Testis (tissue), 2 donors: ENCODE measurements at regions not wholly inside any gene's neighbourhood (a gene's known extent, or its start where the extent isn't known, plus 50 kb on each side); places are given as distances from the start of the nearest gene placed in this dataset.

ENCODE experiments used
- POLR2A ChIP-seq: fragments of 450-650 bp; IDR thresholded peaks from one replicate; pipeline ENCODE4 v1.6.1; 2017; ENCODE audit warnings: antibody characterized with exemption, mild to moderate bottlenecking, moderate library complexity
- TF ChIP-seq, protein P1 (sequence below), 3 experiments: fragments of 450-650 bp in 2 of 3; fragments of 200-600 bp in 1 of 3; sonication (generic) in 1 of 3; IDR thresholded peaks; one replicate each; pipeline ENCODE4 v1.5.1; 2016 to 2019; ENCODE audit warnings: antibody characterized with exemption in 3 of 3, mild to moderate bottlenecking in 2 of 3, moderate library complexity in 1 of 3

DNA sequence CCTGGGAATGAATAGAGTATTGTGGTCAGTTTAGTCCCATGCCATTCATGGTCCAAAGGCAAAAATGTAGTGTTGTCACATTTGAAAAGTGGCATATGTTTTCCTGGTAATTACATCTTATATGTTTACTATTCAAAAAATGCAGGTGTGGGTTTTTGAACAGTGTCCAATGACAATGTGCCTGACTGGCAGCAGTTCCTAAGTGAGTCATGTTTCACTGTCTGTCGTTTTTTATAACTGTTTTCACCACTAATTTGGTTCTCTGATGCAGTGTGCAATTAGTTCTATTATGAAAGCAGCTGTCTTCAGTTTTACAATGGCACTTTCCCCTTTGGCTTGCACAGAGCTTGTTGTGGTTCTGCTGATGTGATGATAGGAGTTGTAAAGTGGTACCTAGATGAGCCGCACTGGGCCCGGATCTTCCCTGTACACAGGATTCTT, 162.3 kb downstream of the SEM1 start:
- TF ChIP-seq, protein P1, sequence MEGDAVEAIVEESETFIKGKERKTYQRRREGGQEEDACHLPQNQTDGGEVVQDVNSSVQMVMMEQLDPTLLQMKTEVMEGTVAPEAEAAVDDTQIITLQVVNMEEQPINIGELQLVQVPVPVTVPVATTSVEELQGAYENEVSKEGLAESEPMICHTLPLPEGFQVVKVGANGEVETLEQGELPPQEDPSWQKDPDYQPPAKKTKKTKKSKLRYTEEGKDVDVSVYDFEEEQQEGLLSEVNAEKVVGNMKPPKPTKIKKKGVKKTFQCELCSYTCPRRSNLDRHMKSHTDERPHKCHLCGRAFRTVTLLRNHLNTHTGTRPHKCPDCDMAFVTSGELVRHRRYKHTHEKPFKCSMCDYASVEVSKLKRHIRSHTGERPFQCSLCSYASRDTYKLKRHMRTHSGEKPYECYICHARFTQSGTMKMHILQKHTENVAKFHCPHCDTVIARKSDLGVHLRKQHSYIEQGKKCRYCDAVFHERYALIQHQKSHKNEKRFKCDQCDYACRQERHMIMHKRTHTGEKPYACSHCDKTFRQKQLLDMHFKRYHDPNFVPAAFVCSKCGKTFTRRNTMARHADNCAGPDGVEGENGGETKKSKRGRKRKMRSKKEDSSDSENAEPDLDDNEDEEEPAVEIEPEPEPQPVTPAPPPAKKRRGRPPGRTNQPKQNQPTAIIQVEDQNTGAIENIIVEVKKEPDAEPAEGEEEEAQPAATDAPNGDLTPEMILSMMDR (IDR thresholded peaks at IDR 0.05): no peak
- no peak for TF ChIP-seq POLR2A
